ENCODE measurements at regions not wholly inside any gene's neighbourhood (a gene's known extent, or its start where the extent isn't known, plus 50 kb on each side); places are given as distances from the start of the nearest gene placed in this dataset.

GRCh38 chr22:49112661-49113626, 714.7 kb downstream of the BRD1 start:
- no peak for DNase-seq

GRCh38 chr22:49112176-49112575, 715.5 kb downstream of the BRD1 start:
- no peak for DNase-seq

- DNase-seq, result no peak
Measured at GRCh38 chr22:49111085-49111484, 716.6 kb downstream of the BRD1 start.

- no peak for DNase-seq
Measured at GRCh38 chr22:49108636-49109315, 718.9 kb downstream of the BRD1 start.

- DNase-seq, result no peak
Measured at GRCh38 chr22:49107961-49108530, 719.6 kb downstream of the BRD1 start.

GRCh38 chr22:49107561-49107960, 720.1 kb downstream of the BRD1 start:
- no peak for DNase-seq

GRCh38 chr22:49106842-49107152, 720.9 kb downstream of the BRD1 start:
- no peak for DNase-seq

GRCh38 chr22:49106096-49106841, 721.4 kb downstream of the BRD1 start:
- DNase-seq, result no peak

GRCh38 chr22:49104434-49104833, 723.2 kb downstream of the BRD1 start:
- no peak for DNase-seq

GRCh38 chr22:49103314-49104059, 724.2 kb downstream of the BRD1 start:
- DNase-seq, result no peak

- no peak for DNase-seq
Measured at GRCh38 chr22:49102367-49102766, 725.3 kb downstream of the BRD1 start.

- DNase-seq, result no peak
Measured at GRCh38 chr22:49101873-49102272, 725.8 kb downstream of the BRD1 start.

- DNase-seq, result no peak
Measured at GRCh38 chr22:49101225-49101624, 726.4 kb downstream of the BRD1 start.

- no peak for DNase-seq
Measured at GRCh38 chr22:49100773-49101172, 726.9 kb downstream of the BRD1 start.

- DNase-seq, result no peak
Measured at GRCh38 chr22:49100316-49100715, 727.4 kb downstream of the BRD1 start.

- DNase-seq, result no peak
Measured at GRCh38 chr22:49099496-49100124, 728.1 kb downstream of the BRD1 start.

- DNase-seq, result no peak
Measured at GRCh38 chr22:49099089-49099488, 728.6 kb downstream of the BRD1 start.

GRCh38 chr22:49097966-49098365, 729.7 kb downstream of the BRD1 start:
- no peak for DNase-seq

GRCh38 chr22:49097171-49097925, 730.3 kb downstream of the BRD1 start:
- DNase-seq, result no peak

GRCh38 chr22:49096476-49096875, 731.2 kb downstream of the BRD1 start:
- no peak for DNase-seq

GRCh38 chr22:49095366-49095765, 732.3 kb downstream of the BRD1 start:
- no peak for DNase-seq
